ENCODE measurements at regions not wholly inside any gene's neighbourhood (a gene's known extent, or its start where the extent isn't known, plus 50 kb on each side); places are given as distances from the start of the nearest gene placed in this dataset.

GRCh38 chr7:16106300-16106699 lies 315.0 kb downstream of the CRPPA start:
- TF ChIP-seq CTCF (IDR thresholded peaks at IDR 0.05; ENCODE audit: borderline replicate concordance, insufficient read depth, low read depth, low read length): no peak
- H3K4me3 ChIP-seq (ENCODE audit: low read depth, low read length): no peak overlapping the region

DNA sequence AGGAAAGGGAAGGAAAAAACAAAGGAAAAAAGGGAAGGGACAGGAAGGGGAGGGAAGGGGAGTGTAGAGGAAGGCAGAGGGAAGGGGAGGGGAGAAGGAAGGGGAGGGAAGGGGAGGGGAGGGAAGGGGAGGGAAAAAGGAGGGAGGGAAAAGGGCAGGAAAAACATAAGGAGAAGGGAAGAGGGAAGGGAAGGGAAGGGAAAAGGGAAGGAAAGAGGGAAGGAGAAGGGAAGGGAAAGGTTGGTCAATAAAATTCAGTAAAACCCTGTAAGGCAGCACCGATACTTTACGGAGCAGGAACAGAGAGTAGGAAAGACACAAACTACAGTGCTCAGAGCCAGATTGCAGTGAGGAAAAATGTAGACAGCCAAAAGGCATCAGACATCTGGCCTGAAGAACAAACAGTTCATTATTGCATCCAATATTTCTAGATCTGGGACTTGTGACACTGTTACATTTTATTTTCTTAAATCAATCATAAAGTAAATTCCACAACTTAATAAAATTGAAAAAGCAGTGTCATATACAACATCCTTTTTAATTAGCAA lies 322.0 kb downstream of the CRPPA start:
- no peak for TF ChIP-seq CTCF (IDR thresholded peaks at IDR 0.05; ENCODE audit: borderline replicate concordance, insufficient read depth, low read depth, low read length)
- H3K4me3 ChIP-seq (ENCODE audit: low read depth, low read length): no peak overlapping the region

- H3K4me3 ChIP-seq (ENCODE audit: low read depth, low read length): no peak overlapping the region
- peak; percentile 35; the same call in 1 of the 2 replicates for TF ChIP-seq CTCF (IDR thresholded peaks at IDR 0.05; ENCODE audit: borderline replicate concordance, insufficient read depth, low read depth, low read length)
Measured at GRCh38 chr7:16098585-16099179, 322.7 kb downstream of the CRPPA start.

- no peak for TF ChIP-seq CTCF (IDR thresholded peaks at IDR 0.05; ENCODE audit: borderline replicate concordance, insufficient read depth, low read depth, low read length)
- H3K4me3 ChIP-seq (ENCODE audit: low read depth, low read length): no peak overlapping the region
Measured at GRCh38 chr7:16098058-16098457, 323.3 kb downstream of the CRPPA start.

- no peak overlapping the region for H3K4me3 ChIP-seq (ENCODE audit: low read depth, low read length)
- TF ChIP-seq CTCF (IDR thresholded peaks at IDR 0.05; ENCODE audit: borderline replicate concordance, insufficient read depth, low read depth, low read length): no peak
Measured at GRCh38 chr7:16095171-16095950, 326.0 kb downstream of the CRPPA start.

GRCh38 chr7:16094651-16095050 lies 326.7 kb downstream of the CRPPA start:
- TF ChIP-seq CTCF (IDR thresholded peaks at IDR 0.05; ENCODE audit: borderline replicate concordance, insufficient read depth, low read depth, low read length): no peak
- H3K4me3 ChIP-seq (ENCODE audit: low read depth, low read length): no peak overlapping the region

GRCh38 chr7:16092711-16093110 lies 328.6 kb downstream of the CRPPA start:
- no peak overlapping the region for H3K4me3 ChIP-seq (ENCODE audit: low read depth, low read length)
- no peak for TF ChIP-seq CTCF (IDR thresholded peaks at IDR 0.05; ENCODE audit: borderline replicate concordance, insufficient read depth, low read depth, low read length)

Measured in GM12875 (cell line).